H9 (cell line): ENCODE measurements at regions not wholly inside any gene's neighbourhood (a gene's known extent, or its start where the extent isn't known, plus 50 kb on each side); places are given as distances from the start of the nearest gene placed in this dataset.
"Not testable (repeated sequence)": the region's sequence is repeated elsewhere in the genome, so short reads cannot be mapped to it uniquely, and the experiment has no call there.

Source experiments
- DNase-seq: peaks from one replicate; pipeline ENCODE4 v3.0.0-alpha.2; 2017
- H2AFZ ChIP-seq: one replicate; pipeline ENCODE4 v1.6.1; 2013; ENCODE audit warnings: mild to moderate bottlenecking, low read length, control low read depth, moderate library complexity
- H2AK5ac ChIP-seq: 2 replicates; pipeline ENCODE4 v1.6.1; 2013; ENCODE audit warnings: low read length, control low read depth, mixed read lengths; ENCODE audit not compliant: insufficient read length
- H2BK120ac ChIP-seq: one replicate; pipeline ENCODE4 v1.6.1; 2013; ENCODE audit warnings: low read depth, mild to moderate bottlenecking, low read length, control low read depth, inconsistent platforms; ENCODE audit not compliant: poor library complexity, severe bottlenecking
- H2BK12ac ChIP-seq: 2 replicates; pipeline ENCODE4 v1.6.1; 2013; ENCODE audit warnings: low read length, control low read depth, mixed read lengths, low read depth; ENCODE audit not compliant: insufficient read length
- H2BK15ac ChIP-seq: 2 replicates; pipeline ENCODE4 v1.6.1; 2013; ENCODE audit warnings: low read depth, low read length, control low read depth
- H2BK20ac ChIP-seq: one replicate; pipeline ENCODE4 v1.6.1; 2013; ENCODE audit warnings: low read depth, mild to moderate bottlenecking, low read length, control low read depth, inconsistent platforms; ENCODE audit not compliant: poor library complexity, severe bottlenecking
- H2BK5ac ChIP-seq: 2 replicates; pipeline ENCODE4 v1.6.1; 2013; ENCODE audit warnings: low read length, control low read depth, mixed read lengths; ENCODE audit not compliant: insufficient read length
- H3K14ac ChIP-seq: 2 replicates; pipeline ENCODE4 v1.6.1; 2013; ENCODE audit warnings: low read length, control low read depth; ENCODE audit not compliant: insufficient read depth
- H3K18ac ChIP-seq: 2 replicates; pipeline ENCODE4 v1.6.1; 2013; ENCODE audit warnings: low read depth, mild to moderate bottlenecking, mixed read lengths, low read length, control low read depth; ENCODE audit not compliant: insufficient read length
- H3K23ac ChIP-seq: 2 replicates; pipeline ENCODE4 v1.6.1; 2013; ENCODE audit warnings: low read length, control low read depth, mixed read lengths, low read depth; ENCODE audit not compliant: insufficient read length
- H3K23me2 ChIP-seq: 2 replicates; pipeline ENCODE4 v1.6.1; 2013; ENCODE audit warnings: low read depth, mild to moderate bottlenecking, mixed read lengths, low read length, control low read depth; ENCODE audit not compliant: insufficient read length, poor library complexity, severe bottlenecking
- H3K27ac ChIP-seq: 2 replicates; pipeline ENCODE4 v1.5.1; 2013; ENCODE audit warnings: low read length, control low read depth, mixed read lengths, low read depth; ENCODE audit not compliant: insufficient read length
- H3K27me3 ChIP-seq: 2 replicates; pipeline ENCODE4 v1.6.1; 2013; ENCODE audit warnings: low read length, control low read depth, inconsistent platforms; ENCODE audit not compliant: insufficient read depth
- H3K4ac ChIP-seq: 2 replicates; pipeline ENCODE4 v1.6.1; 2013; ENCODE audit warnings: low read depth, mild to moderate bottlenecking, control low read depth, inconsistent platforms, low read length, moderate library complexity
- H3K4me1 ChIP-seq: 2 replicates; pipeline ENCODE4 v1.6.1; 2013; ENCODE audit warnings: low read length, control low read depth, inconsistent platforms; ENCODE audit not compliant: insufficient read depth
- H3K4me2 ChIP-seq: 2 replicates; pipeline ENCODE4 v1.6.1; 2013; ENCODE audit warnings: low read length, control low read depth, mixed read lengths; ENCODE audit not compliant: insufficient read length, insufficient read depth
- H3K56ac ChIP-seq: 2 replicates; pipeline ENCODE4 v1.6.1; 2013; ENCODE audit warnings: low read depth, mild to moderate bottlenecking, mixed read lengths, low read length, control low read depth; ENCODE audit not compliant: insufficient read length
- H3K79me1 ChIP-seq: 2 replicates; pipeline ENCODE4 v1.6.1; 2013; ENCODE audit warnings: low read depth, mild to moderate bottlenecking, moderate library complexity, low read length, control low read depth, inconsistent platforms; ENCODE audit not compliant: insufficient read depth, poor library complexity, severe bottlenecking
- H3K79me2 ChIP-seq: 2 replicates; pipeline ENCODE4 v1.6.1; 2013; ENCODE audit warnings: low read length, control low read depth, inconsistent platforms; ENCODE audit not compliant: insufficient read depth
- H3K9ac ChIP-seq: 2 replicates; pipeline ENCODE4 v1.6.1; 2013; ENCODE audit warnings: low read length, control low read depth, mixed read lengths; ENCODE audit not compliant: insufficient read length; ENCODE audit errors: extremely low read depth
- H3K9me3 ChIP-seq: one replicate; pipeline ENCODE4 v1.6.1; 2013; ENCODE audit warnings: low read depth, low read length, inconsistent platforms; ENCODE audit not compliant: control insufficient read depth
- H3T11ph ChIP-seq: one replicate; pipeline ENCODE4 v1.6.1; 2013; ENCODE audit warnings: mild to moderate bottlenecking, low read length, control low read depth, inconsistent platforms
- H4K20me1 ChIP-seq: one replicate; pipeline ENCODE4 v1.6.1; 2013; ENCODE audit not compliant: control insufficient read depth, insufficient read length, insufficient read depth
- H4K5ac ChIP-seq: 2 replicates; pipeline ENCODE4 v1.6.1; 2013; ENCODE audit warnings: low read depth, mild to moderate bottlenecking, mixed read lengths, low read length, control low read depth; ENCODE audit not compliant: insufficient read length
- H4K8ac ChIP-seq: replicated peaks from 2 replicates; pipeline ENCODE4 v1.6.1; 2013; ENCODE audit warnings: low read length, control low read depth, mixed read lengths, low read depth; ENCODE audit not compliant: insufficient read length
- H4K91ac ChIP-seq: 2 replicates; pipeline ENCODE4 v1.6.1; 2013; ENCODE audit warnings: low read depth, mild to moderate bottlenecking, moderate library complexity, mixed read lengths, low read length, control low read depth; ENCODE audit not compliant: insufficient read length
- H3K27ac Mint-ChIP-seq, 3 experiments: 2 replicates in 2 of 3; 3 replicates in 1 of 3; pipeline ENCODE4 v1.8.0; 2020 to 2021; ENCODE audit warnings: mixed read lengths in 3 of 3, mild to moderate bottlenecking in 1 of 3, moderate library complexity in 1 of 3
- H3K27me3 Mint-ChIP-seq: 2 replicates; pipeline ENCODE4 v1.8.0; 2021; ENCODE audit warnings: low read depth, mild to moderate bottlenecking, moderate library complexity, mixed read lengths
- H3K36me3 Mint-ChIP-seq, 3 experiments: 2 replicates in 2 of 3; 3 replicates in 1 of 3; pipeline ENCODE4 v1.8.0; 2020 to 2021; ENCODE audit warnings: low read depth in 3 of 3, mixed read lengths in 3 of 3; ENCODE audit not compliant: insufficient read depth in 1 of 3
- H3K4me1 Mint-ChIP-seq, 2 experiments: 2 replicates each; pipeline ENCODE4 v1.8.0; 2020; ENCODE audit warnings: mixed read lengths in 2 of 2
- H3K4me3 Mint-ChIP-seq, 2 experiments: 2 replicates in 1 of 2; 3 replicates in 1 of 2; pipeline ENCODE4 v1.8.0; 2020 to 2021; ENCODE audit warnings: mild to moderate bottlenecking in 2 of 2, mixed read lengths in 2 of 2, moderate library complexity in 1 of 2
- H3K9me3 Mint-ChIP-seq, 2 experiments: 2 replicates in 1 of 2; 3 replicates in 1 of 2; pipeline ENCODE4 v1.8.0; 2020; ENCODE audit warnings: mild to moderate bottlenecking in 2 of 2, mixed read lengths in 2 of 2, moderate library complexity in 1 of 2
- CTCF ChIP-seq: fragments of 200-600 bp; sonication (generic); conservative IDR thresholded peaks from 3 replicates; pipeline ENCODE4 v1.8.0; 2021; ENCODE audit warnings: antibody characterized with exemption, mild to moderate bottlenecking
- WGBS: extraction: QIAGEN DNeasy Blood & Tissue Kit; methylation state at CpG from one replicate; pipeline ENCODE4 v1.1.7; 2013; ENCODE audit warnings: missing lambda C conversion rate, low lambda C conversion rate, mixed read lengths; ENCODE audit not compliant: insufficient read length; ENCODE audit errors: extremely low coverage; 5-methylcytosine and 5-hydroxymethylcytosine counted together

- no peaks in the 10 kb centered on the region for H3K36me3 Mint-ChIP-seq
- Histone ChIP-seq H2BK5ac (no peak overlapping the region), H4K8ac (no peak overlapping the region), H4K20me1 (no peaks in the 10 kb centered on the region), H3K27ac (no peak overlapping the region), H3K14ac (no peak overlapping the region), H3K18ac (no peak overlapping the region), H3K23ac (no peak overlapping the region), H3K4me1 (peaks cover 1% of the 10 kb centered on the region; the same call in 1 of the 2 replicates), H3K9ac (no peak overlapping the region), H2BK120ac (no peak overlapping the region), H4K91ac (no peak overlapping the region), H4K5ac (no peak overlapping the region), H2AK5ac (no peak overlapping the region), H2BK20ac (no peak overlapping the region), H3K79me1 (no peaks in the 10 kb centered on the region), H2BK12ac (no peak overlapping the region), H3K9me3 (no peaks in the 10 kb centered on the region), H2AFZ (no peak overlapping the region), H3K27me3 (no peaks in the 10 kb centered on the region), H3K79me2 (no peaks in the 10 kb centered on the region), H3K23me2 (no peaks in the 10 kb centered on the region), H2BK15ac (no peak overlapping the region), H3K56ac (no peak overlapping the region), H3T11ph (no peak overlapping the region), H3K4ac (no peak overlapping the region), H3K4me2 (no peak overlapping the region)
- TF ChIP-seq CTCF = no peak
- WGBS = no CpG with 5 or more reads among the region's 6 CpGs
- H3K9me3 Mint-ChIP-seq = no peaks in the 10 kb centered on the region
- peaks cover 6 to 9% of the 10 kb centered on the region in 2 experiments for H3K4me1 Mint-ChIP-seq
- DNase-seq = no peak
- H3K27ac Mint-ChIP-seq = no peak overlapping the region
- H3K27me3 Mint-ChIP-seq = no peaks in the 10 kb centered on the region
- H3K4me3 Mint-ChIP-seq = no peak overlapping the region
Observed at GRCh38 chr5:126284977-126285696, 138.1 kb upstream of the GRAMD2B start.

- H3K79me2 ChIP-seq, H3K9ac ChIP-seq, H3K36me3 Mint-ChIP-seq, H2BK20ac ChIP-seq, H3K4me3 Mint-ChIP-seq, H2AFZ ChIP-seq, H3K27ac ChIP-seq, H4K91ac ChIP-seq, H4K8ac ChIP-seq, H3K14ac ChIP-seq, H2AK5ac ChIP-seq, H3K4me2 ChIP-seq, H4K20me1 ChIP-seq, H3K4ac ChIP-seq, H2BK120ac ChIP-seq, H3K9me3 ChIP-seq, H3K23me2 ChIP-seq, H3K79me1 ChIP-seq, H4K5ac ChIP-seq, H3K4me1 Mint-ChIP-seq, H3K27ac Mint-ChIP-seq, H3T11ph ChIP-seq, H2BK15ac ChIP-seq, H3K27me3 ChIP-seq, H2BK5ac ChIP-seq, H2BK12ac ChIP-seq, H3K4me1 ChIP-seq, H3K23ac ChIP-seq, DNase-seq, H3K18ac ChIP-seq, H3K9me3 Mint-ChIP-seq, H3K27me3 Mint-ChIP-seq, H3K56ac ChIP-seq: not testable (repeated sequence)
- no CpG with 5 or more reads among the region's 3 CpGs for WGBS
Observed at GRCh38 chr5:126296121-126296520, 127.1 kb upstream of the GRAMD2B start.
